Osteoblast (primary cell): ENCODE measurements at regions not wholly inside any gene's neighbourhood (a gene's known extent, or its start where the extent isn't known, plus 50 kb on each side); places are given as distances from the start of the nearest gene placed in this dataset.
"Not testable (repeated sequence)": the region's sequence is repeated elsewhere in the genome, so short reads cannot be mapped to it uniquely, and the experiment has no call there.

Source experiments
- DNase-seq: peaks from one replicate; pipeline ENCODE4 v3.0.0; 2011; ENCODE audit warnings: low spot score, mixed read lengths; ENCODE audit not compliant: insufficient read length; ENCODE audit errors: missing footprints
- H2AFZ ChIP-seq: 2 replicates; pipeline ENCODE4 v1.6.0; 2011; ENCODE audit warnings: mild to moderate bottlenecking, low read length
- H3K27ac ChIP-seq: 2 replicates; pipeline ENCODE4 v1.5.1; 2011; ENCODE audit warnings: mild to moderate bottlenecking, low read depth, low read length, moderate library complexity
- H3K27me3 ChIP-seq: 2 replicates; pipeline ENCODE4 v1.6.0; 2012; ENCODE audit warnings: mild to moderate bottlenecking, control low read depth, inconsistent platforms, low read length, moderate library complexity; ENCODE audit not compliant: insufficient read depth
- H3K36me3 ChIP-seq: 2 replicates; pipeline ENCODE4 v1.5.1; 2011; ENCODE audit warnings: mild to moderate bottlenecking, low read length, control low read depth, moderate library complexity; ENCODE audit not compliant: insufficient read depth
- H3K4me1 ChIP-seq: 2 replicates; pipeline ENCODE4 v1.5.1; 2011; ENCODE audit warnings: mild to moderate bottlenecking, low read length, control low read depth, moderate library complexity; ENCODE audit not compliant: insufficient read depth
- H3K4me2 ChIP-seq: 2 replicates; pipeline ENCODE4 v1.6.0; 2011; ENCODE audit warnings: mild to moderate bottlenecking, low read length; ENCODE audit not compliant: insufficient read depth
- H3K4me3 ChIP-seq: fragments of 200-600 bp; sonication (generic); 3 replicates; pipeline ENCODE4 v1.5.1; 2012; ENCODE audit warnings: mild to moderate bottlenecking, low read length, inconsistent platforms; ENCODE audit not compliant: insufficient read depth
- H3K79me2 ChIP-seq: 2 replicates; pipeline ENCODE4 v1.6.0; 2012; ENCODE audit warnings: mild to moderate bottlenecking, low read length, control low read depth, inconsistent platforms; ENCODE audit not compliant: insufficient read depth
- H3K9me3 ChIP-seq: 2 replicates; pipeline ENCODE4 v1.5.1; 2011; ENCODE audit warnings: low read depth, low read length, control low read depth
- H4K20me1 ChIP-seq: 2 replicates; pipeline ENCODE4 v1.6.0; 2012; ENCODE audit warnings: mild to moderate bottlenecking, low read length, control low read depth; ENCODE audit not compliant: insufficient read depth
- CTCF ChIP-seq: IDR thresholded peaks from 2 replicates; pipeline ENCODE4 v1.5.1; 2011; ENCODE audit warnings: mild to moderate bottlenecking, low read depth, low read length, moderate library complexity; ENCODE audit errors: extremely low read depth

DNA sequence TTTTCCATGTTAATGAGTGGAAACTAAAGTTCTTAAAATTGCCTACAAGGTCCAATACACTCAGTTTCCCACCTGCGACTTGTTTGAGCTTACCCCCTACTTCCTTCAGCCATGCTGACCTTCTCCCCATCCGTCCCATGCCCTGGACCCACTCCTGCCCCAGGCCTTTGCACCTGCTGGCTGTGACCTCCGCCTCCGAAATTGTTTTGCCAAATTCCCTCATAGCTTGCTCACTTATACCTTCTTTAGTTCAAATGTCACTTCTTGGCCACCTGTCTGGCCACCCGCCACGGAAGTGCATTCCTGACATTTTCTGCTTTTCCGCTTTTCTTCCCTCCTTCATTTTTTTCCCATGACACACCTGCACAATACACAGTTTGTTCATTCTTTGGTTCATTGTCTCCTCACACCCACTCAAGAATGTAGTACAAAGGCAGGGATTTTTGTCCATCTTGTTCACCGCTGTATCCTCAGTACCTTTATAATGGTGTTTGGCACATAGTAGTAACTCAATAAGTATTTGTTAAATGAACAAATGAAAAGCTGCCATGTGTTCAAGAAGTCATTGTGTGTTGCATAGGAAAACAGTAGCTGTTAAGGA, 85.9 kb downstream of the NPIPB5 start:
- H4K20me1 ChIP-seq, H3K36me3 ChIP-seq, H2AFZ ChIP-seq, H3K79me2 ChIP-seq, H3K27me3 ChIP-seq, H3K27ac ChIP-seq, DNase-seq, H3K4me2 ChIP-seq, H3K4me3 ChIP-seq, H3K4me1 ChIP-seq, H3K9me3 ChIP-seq: not testable (repeated sequence)

- H3K27me3 ChIP-seq, H3K4me2 ChIP-seq, H3K27ac ChIP-seq, H2AFZ ChIP-seq, H3K79me2 ChIP-seq, H4K20me1 ChIP-seq, H3K36me3 ChIP-seq, H3K9me3 ChIP-seq, DNase-seq, H3K4me1 ChIP-seq, H3K4me3 ChIP-seq: not testable (repeated sequence)
Measured at GRCh38 chr16:22603744-22604143, 93.1 kb downstream of the NPIPB5 start.

DNA sequence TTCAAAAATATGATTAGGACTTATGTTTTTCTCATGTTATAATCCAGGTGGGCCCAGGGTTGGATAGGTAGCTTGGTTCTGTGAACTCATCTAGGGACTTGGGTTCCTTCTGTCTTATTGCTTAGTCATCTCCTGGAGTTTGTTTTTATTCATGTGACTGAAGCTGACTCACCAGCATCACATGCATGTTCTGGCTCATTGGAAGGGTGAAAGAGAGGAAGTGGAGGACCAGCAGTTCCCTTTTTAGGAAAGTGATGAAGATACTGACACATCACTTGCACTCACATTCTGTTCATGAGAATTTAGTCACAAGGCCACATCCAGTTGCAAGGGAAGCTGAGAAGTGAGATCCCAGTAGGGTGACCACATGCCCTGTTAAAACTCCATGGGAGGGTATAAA, 95.9 kb downstream of the NPIPB5 start:
- not testable (repeated sequence) for H3K79me2 ChIP-seq, H3K27me3 ChIP-seq, DNase-seq, H4K20me1 ChIP-seq, H3K9me3 ChIP-seq, H3K4me3 ChIP-seq, H3K4me2 ChIP-seq, H3K27ac ChIP-seq, H3K4me1 ChIP-seq, H3K36me3 ChIP-seq, H2AFZ ChIP-seq

- not testable (repeated sequence) for H2AFZ ChIP-seq, H3K27ac ChIP-seq, H3K36me3 ChIP-seq, H3K79me2 ChIP-seq, H3K4me1 ChIP-seq, H4K20me1 ChIP-seq, DNase-seq, H3K4me3 ChIP-seq, H3K9me3 ChIP-seq, H3K4me2 ChIP-seq, H3K27me3 ChIP-seq
Measured at GRCh38 chr16:22609798-22610197, 99.1 kb downstream of the NPIPB5 start.

DNA sequence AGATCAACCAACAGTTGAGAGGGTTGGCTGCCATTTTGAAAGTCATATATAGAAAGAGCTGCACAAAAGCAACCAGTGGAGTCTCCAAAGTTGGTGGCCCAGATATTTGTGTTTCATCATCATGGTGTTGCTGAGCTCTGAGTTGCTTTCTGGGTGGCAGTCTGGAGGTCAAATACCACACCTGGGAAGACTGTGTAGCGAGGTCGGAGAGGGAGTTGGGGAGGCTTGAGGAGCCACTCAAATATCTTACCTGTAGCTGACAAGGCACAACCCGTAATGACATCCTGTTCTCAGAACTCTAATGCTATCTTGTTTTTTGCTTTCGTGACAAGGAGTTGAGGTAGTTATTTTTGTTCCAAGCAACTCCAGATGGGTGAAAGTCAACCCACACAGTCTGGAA, 100.4 kb downstream of the NPIPB5 start:
- not testable (repeated sequence) for H3K36me3 ChIP-seq, H3K27me3 ChIP-seq, H4K20me1 ChIP-seq, H3K27ac ChIP-seq, H3K4me1 ChIP-seq, H3K79me2 ChIP-seq, H3K4me3 ChIP-seq, H2AFZ ChIP-seq, DNase-seq, H3K4me2 ChIP-seq, H3K9me3 ChIP-seq

DNA sequence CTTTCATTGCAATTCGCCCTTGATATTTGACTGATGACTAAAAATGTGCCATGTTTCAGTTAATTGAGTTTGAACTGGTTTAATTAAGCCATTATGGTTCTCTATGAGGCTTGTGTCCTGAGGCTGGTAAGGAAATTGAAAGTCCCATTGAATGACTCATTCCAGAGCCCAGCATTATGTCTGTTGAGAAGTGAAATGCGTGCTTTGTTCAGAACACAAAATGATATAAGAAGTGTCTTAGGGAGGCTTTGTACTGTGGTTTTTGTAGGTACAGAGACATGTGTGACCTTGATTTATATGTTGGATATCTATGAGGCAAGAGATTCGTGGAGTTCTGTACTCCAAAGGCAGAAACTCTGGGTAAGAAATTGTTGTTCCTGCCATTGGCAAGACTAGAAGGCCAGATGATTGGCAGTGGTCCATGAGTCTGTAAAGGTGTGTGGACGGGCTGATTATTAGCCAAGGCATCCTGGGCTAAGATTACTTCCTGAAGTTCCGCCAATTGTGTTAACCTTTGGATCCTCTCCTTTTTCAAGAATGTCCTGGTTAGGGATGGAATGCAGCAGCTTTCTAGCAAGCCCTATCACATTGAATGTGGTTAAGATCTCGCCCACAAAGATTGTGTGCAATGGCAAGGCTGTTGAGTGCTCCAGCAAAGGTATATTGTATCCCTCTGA, 103.7 kb downstream of the NPIPB5 start:
- DNase-seq: no peak
- Histone ChIP-seq H3K4me1 (no peaks in the 10 kb centered on the region), H3K4me3 (no peak overlapping the region), H3K27ac (no peak overlapping the region), H3K4me2 (no peak overlapping the region), H3K36me3 (no peaks in the 10 kb centered on the region), H3K9me3 (no peaks in the 10 kb centered on the region), H3K27me3 (no peaks in the 10 kb centered on the region), H3K79me2 (no peaks in the 10 kb centered on the region), H2AFZ (no peak overlapping the region), H4K20me1 (no peaks in the 10 kb centered on the region)
- no peak for TF ChIP-seq CTCF
